GM18505 (cell line): ENCODE measurements at regions not wholly inside any gene's neighbourhood (a gene's known extent, or its start where the extent isn't known, plus 50 kb on each side); places are given as distances from the start of the nearest gene placed in this dataset.

Source experiments
- ATAC-seq: cut with Tn5 transposase; IDR thresholded peaks from one replicate; pipeline ENCODE4 v1.9.1; 2021; ENCODE audit not compliant: unreplicated experiment
- POLR2A ChIP-seq: IDR thresholded peaks from 4 replicates; pipeline ENCODE4 v1.6.1; 2011; ENCODE audit warnings: borderline replicate concordance; ENCODE audit not compliant: insufficient read depth, insufficient read length; ENCODE audit errors: extremely low read depth

DNA sequence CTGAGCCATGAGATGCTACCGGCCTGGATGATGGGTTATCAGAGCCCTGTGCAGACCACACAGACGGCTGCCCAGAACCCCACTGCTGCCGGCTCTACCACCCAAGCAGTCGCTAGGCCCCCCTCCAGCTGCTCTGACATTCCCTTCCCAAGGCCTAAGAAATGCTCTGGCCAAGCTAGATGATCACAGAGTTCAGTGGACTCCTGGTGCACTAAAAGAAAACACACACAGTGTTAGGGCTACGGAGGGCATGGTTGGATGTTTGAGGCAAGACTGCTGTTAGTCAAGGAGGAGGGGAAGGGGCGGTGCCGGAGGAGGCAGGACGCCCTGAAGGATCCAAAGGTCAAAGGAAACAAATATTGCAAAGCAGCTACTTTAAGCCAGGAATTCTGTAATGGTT lies 174.5 kb downstream of the MYCN start:
- TF ChIP-seq POLR2A, result no peak
- no peak for ATAC-seq

DNA sequence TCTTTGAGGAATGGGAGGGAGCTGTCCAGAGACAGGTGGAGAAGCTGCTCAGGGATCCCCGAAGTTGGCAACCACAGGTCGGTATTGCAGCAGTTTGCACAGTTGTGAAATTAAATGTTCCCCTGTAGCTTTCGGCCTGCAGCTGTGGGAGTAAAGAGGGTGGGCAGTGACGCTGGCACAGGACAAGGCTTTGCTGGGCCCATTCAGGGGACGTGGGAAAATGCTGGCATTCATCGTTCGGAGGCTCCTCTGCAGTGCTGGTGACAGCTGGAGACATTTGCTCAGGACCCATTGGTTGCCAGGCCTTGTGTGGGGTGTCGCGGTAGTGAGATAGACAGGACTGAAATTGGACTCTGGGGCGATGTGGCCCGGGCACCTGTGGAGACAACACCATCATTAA lies 173.7 kb downstream of the MYCN start:
- no peak for ATAC-seq
- TF ChIP-seq POLR2A, result no peak

DNA sequence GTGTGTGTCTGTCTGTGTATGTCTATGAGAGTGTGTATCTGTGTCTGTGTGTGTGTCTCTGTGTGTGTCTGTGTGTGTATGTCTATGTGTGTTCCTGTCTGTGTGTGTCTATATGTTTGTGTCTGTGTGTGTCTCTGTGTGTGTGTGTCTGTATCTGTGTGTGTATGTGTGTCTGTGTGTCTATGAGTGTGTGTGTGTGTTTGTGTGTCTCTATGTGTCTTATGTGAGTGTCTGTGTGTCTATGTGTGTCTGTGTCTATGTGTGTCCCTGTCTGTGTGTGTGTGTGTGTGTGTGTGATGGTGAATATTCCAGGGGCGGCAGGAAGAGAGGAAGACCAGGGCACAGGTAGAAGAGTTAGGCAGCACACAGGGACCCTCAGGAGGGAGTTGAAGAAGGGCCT lies 173.2 kb downstream of the MYCN start:
- ATAC-seq, result no peak
- TF ChIP-seq POLR2A, result no peak

DNA sequence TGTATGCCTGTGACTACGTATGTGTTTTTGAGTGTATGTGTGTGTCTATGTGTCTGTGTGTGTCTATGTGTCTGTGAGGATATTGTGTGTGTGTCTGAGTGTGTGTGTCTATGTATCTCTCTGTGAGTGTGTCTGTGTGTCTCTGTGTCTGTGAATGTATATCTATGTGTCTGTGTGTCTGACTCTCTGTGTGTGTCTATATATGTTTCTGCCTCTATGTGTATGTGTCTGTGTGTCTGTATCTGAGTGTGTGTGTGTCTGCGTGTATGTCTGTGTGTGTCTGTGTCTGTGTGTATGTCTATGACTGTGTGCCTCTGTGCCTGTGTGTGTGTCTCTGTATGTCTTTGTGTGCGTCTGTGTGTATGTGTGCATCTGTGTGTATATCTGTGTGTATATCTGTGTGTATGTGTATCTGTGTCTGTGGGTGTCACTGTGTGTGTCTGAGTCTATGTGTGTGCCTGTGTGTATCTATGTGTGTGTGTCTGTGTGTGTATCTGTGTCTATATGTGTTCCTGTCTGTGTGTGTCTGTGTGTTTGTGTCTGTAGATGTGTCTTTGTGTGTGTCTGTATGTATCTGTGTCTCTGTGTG lies 172.7 kb downstream of the MYCN start:
- no peak for TF ChIP-seq POLR2A
- no peak for ATAC-seq

DNA sequence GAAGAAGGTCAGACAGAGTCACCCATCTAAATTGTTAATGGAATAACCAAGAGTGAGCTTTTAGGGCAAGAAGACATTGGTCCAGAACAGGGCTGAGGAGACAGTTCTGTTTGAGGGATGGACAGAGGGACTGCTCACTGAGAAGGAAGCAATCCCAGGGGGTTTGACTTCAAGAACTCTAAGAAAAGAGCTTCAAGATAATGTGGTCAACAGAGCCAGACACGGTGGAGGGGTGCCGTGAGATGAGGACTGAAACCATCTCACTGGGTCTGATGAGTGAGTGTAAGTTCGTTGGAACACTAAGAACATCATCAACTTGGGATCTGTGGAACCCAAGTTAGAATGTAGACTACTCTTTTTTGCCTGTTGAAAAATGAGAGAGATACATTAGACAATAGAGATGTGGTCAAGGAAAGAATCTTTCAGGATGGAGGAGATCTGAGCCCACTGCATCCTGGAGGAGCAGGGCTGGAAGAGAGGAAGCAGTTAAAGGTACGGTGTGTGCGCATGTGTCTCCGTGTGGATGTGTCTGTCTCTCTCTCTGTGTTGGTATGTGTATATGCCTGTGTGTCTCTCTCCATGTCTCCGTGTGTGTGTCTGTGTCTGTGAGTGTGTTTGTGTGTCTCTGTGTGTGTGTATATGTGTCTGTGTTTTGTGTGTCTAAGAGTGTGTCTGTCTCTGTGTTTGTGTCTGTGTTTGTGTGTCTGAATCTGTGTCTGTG lies 172.1 kb downstream of the MYCN start:
- TF ChIP-seq POLR2A, result no peak

DNA sequence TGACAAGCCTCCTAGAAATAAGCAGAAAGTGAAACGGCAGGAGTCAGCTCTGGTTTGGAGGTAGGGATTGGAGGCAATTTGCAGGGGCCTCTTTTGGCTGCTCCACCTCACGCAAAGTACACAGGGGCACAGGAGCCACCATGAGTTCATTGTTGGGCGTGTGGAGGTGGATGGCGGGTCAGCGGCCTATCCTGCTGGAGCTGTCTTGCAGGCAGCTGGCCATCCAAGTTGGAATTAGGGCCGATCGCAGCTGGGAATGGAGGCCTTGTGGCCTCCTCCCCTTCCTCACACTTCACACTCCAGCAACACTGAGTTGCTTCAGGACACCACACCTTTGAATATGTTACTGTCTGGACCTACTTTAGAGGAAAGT lies 171.5 kb downstream of the MYCN start:
- no peak for TF ChIP-seq POLR2A
- ATAC-seq, result no peak

More for the DNA sequence above, 172.1 kb downstream of the MYCN start:
- no peak for ATAC-seq

DNA sequence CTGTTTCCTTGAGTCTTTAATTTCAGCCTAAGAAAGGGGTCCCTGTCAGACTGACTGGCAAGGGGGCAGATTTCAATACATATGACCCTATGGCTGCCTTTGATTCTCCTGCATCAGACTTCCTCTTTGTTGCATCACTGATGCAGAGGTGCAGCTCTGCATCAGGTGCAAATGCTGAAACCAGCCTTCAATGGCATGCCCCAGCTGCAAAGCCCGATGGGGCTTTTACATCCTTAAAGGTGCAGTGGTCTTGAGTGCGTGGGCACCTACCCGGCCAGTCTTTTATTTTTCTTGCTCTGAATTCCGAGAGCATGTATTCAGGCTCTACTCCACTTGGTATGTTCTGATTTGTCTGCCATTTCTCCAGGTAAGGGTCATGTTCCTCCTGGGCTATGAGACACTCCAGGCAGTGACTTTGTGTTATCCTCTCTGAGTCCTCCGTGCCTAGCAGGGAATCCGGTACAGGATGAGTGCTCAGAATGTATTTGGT lies 169.5 kb downstream of the MYCN start:
- ATAC-seq, result no peak
- no peak for TF ChIP-seq POLR2A

DNA sequence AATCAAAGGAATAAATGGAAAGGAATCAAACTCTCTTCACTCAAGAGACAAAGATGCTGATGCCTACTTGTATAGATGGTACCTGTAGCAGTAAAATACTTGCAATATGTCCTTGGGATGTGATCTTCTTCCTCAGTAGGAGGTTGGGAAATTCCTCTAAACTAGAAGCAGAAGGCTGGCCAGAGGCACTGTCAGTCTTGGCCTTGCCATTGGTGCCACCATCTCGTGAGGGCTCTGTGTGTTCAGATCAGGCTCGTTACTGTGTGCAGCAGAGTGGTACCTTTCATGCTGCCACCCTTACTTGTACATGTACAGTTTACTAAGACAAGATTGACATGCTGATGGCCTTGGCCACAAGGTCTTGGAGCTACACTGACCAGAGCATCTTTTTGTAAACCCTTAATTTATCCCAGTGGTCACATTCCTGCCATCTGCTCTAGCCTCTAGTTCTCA lies 169.0 kb downstream of the MYCN start:
- no peak for ATAC-seq
- TF ChIP-seq POLR2A, result no peak

DNA sequence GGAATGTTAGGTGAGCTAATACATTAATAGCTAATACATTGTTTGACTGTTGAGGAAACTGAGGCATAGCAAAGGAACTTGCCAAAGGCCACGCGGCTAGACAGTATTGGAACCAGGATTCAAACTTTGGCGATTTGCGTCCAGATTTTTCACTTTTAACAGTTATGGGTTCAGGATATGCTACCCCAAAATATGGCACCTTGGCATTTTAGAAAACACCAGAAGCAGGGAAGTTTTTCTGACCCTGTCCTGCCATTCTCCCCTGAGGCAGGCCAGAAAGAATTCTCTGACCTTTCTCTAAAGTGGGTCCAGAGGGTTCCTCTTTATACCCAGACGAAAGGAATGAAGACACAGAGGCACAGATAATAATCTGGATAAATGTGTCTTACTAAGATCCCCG lies 166.9 kb downstream of the MYCN start:
- TF ChIP-seq POLR2A, result no peak

DNA sequence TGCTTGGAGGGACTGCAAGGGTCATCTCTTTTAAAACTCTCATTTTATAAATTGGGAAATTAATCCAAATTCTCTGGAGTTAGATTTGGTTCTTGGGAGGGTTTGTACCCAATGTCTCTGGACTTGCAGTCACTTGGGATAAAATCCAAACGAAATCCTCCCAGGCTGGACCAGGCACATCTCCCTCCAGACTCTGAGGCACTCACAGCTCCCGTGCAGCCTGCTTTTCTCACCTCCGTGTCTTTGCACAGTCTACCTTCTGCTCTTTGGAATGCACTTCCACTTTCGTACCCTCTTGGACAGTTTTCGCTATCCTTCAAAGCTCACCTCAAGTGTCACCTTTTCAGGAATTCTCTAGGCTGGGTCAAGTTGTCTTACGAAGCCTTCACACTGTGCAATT lies 166.3 kb downstream of the MYCN start:
- TF ChIP-seq POLR2A, result no peak
- ATAC-seq, result no peak

More for the DNA sequence above, 166.9 kb downstream of the MYCN start:
- ATAC-seq, result no peak

DNA sequence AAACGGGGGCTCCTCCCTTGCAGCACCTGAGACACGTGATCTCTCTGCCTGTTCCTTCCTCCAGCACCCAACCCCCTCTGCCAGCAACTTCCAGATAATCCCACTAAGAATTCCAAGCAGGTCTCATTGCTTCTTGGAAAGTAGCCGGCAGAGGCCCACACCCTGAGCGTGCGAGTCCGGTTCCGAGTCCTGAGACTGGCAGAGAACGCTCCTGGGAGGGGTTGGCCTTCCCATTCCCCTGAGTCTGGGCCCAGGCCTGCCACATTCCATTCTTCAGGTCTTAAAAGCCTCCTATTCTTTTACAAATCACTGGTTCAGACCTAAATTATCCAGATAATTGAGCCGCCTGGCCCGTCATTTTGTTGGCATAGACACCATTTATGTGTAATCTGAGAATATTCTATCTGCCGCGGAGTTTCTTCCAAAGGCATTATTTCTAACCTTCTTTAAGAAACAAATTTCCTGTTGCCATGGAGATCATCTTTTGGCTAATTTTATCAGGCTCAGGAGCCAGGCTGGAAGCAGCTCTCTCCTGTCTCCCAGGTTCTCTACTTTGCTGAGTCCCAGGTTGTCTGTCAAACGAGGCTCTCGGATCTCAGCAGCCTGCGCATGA lies 165.4 kb downstream of the MYCN start:
- no peak for TF ChIP-seq POLR2A

DNA sequence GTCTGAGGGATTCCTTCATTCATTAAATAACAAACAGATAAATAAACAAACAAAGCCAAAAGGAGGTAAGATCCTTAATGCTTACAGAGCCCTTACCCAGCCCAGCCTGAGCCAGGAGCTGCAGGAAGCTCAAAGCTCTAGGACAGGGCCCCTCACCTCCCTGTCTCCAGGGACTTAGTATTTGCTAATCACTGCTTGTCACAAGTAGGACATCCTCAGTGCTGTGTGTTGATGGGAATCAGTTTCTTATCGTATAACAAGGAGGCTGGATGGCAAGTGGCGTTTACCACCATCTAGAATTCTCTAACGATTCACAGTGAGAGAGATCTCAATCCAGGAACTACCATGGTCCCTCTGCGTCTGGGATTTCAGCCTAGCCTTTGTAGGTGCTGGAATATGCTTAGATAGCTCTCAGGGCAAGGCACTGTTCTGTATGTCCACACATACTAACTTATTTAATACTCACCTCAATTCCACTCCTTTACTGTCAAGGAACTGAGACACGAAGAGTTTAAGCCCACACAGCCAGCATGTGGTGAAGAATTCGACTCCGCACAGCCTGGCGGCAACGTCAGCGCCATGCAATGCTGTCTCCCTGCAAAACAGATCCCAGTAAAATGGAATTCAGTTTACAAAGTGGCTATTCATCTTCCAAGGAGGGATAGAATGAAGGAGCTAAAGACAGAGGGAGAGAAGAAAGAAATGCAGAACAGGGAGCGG lies 164.8 kb downstream of the MYCN start:
- no peak for TF ChIP-seq POLR2A
- no peak for ATAC-seq

More for the DNA sequence above, 165.4 kb downstream of the MYCN start:
- no peak for ATAC-seq

DNA sequence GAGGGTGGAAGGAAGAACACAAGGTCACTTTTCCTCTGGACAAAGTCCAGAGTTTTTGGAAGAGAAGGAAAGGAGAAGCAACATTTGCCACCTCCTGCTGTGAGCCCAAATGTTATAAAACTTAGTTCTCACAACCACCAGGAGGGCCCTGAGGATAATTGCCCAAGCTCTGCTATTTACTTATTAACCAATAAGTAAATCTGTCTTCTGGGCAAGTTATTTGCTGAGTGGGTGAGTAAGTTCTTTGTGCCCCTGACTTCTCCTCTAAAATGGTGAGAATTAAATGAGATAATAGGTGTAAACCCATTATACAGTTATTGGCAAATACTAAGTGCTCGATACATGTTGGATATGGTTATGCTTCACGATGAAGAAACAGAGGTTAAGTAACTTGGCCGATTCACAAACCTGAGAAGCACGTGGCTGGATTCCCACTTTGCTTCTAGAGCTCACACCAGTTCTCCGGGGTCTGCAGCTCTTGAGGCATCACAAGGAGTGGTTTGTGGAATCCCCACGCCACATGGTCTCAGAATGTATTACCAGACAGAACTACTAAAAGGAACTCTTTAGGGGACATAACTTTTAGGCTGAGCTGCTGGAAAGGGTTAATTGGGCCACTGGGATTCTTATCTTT lies 164.1 kb downstream of the MYCN start:
- no peak for ATAC-seq
- TF ChIP-seq POLR2A, result no peak
